HepG2 (cell line): ENCODE measurements at regions not wholly inside any gene's neighbourhood (a gene's known extent, or its start where the extent isn't known, plus 50 kb on each side); places are given as distances from the start of the nearest gene placed in this dataset.

Source experiments
- ATAC-seq: fragments of 200-7000 bp; cut with Tn5 transposase; 3 replicates; pipeline ENCODE4 v1.9.1; 2020; ENCODE audit warnings: mild to moderate bottlenecking, moderate library complexity
- BruUV-seq: library from RNA; stranded (reverse); fragments of 400-500 nt; replicated peaks from 2 replicates; lab custom pipeline; 2021; lab: Mats Ljungman, UMichigan
- CTCF ChIA-PET: fragments of 300-600 bp; formaldehyde crosslinking; extraction: SDS; loops from one replicate; lab custom pipeline; 2021; ENCODE audit warnings: low total read pairs, inconsistent platforms, low intra/inter-chr PET ratio; lab: Yijun Ruan, JAX
- POLR2A ChIA-PET: fragments of 350-600 bp; sonication (Branson Sonifier 250); formaldehyde crosslinking; loops from one replicate; lab custom pipeline; 2020; ENCODE audit warnings: antibody characterized with exemption, inconsistent platforms; lab: Yijun Ruan, JAX
- DNase-seq: peaks from one replicate; pipeline ENCODE4 v3.0.0-alpha.2; 2015; ENCODE audit warnings: low spot score
- FAIRE-seq: peaks from 3 replicates; lab custom pipeline; 2011; peaks lifted over from hg19 to GRCh38; lab: Jason Lieb, UNC
- H2AFZ ChIP-seq: one replicate; pipeline ENCODE4 v1.6.1; 2011; ENCODE audit warnings: low read length, inconsistent platforms
- H3K27ac ChIP-seq: fragments of 300-600 bp; 3 replicates; pipeline ENCODE4 v1.8.0; 2011; ENCODE audit warnings: mixed run types, mild to moderate bottlenecking, mixed read lengths, low read length, inconsistent platforms; ENCODE audit not compliant: insufficient read depth; ENCODE audit errors: extremely low read length
- H3K27me3 ChIP-seq, 2 experiments: fragments of 200-600 bp in 1 of 2; 2 replicates in 1 of 2; 3 replicates in 1 of 2; pipeline versions ENCODE4 v1.6.0 to v1.8.0; 2011; ENCODE audit warnings: low read length in 2 of 2, mild to moderate bottlenecking in 2 of 2, moderate library complexity in 2 of 2, inconsistent platforms in 1 of 2; ENCODE audit not compliant: insufficient read depth in 2 of 2, control insufficient read depth in 1 of 2
- H3K36me3 ChIP-seq, 2 experiments: fragments of 200-600 bp in 1 of 2; replicated peaks in 1 of 2; 2 replicates in 1 of 2; 3 replicates in 1 of 2; pipeline versions ENCODE4 v1.5.1 to v1.8.0; 2011; ENCODE audit warnings: low read length in 2 of 2, inconsistent platforms in 1 of 2; ENCODE audit not compliant: insufficient read depth in 2 of 2, control insufficient read depth in 1 of 2
- H3K4me1 ChIP-seq: 2 replicates; pipeline ENCODE4 v1.5.1; 2012; ENCODE audit warnings: low read length, inconsistent platforms; ENCODE audit not compliant: insufficient read depth
- H3K4me2 ChIP-seq: 2 replicates; pipeline ENCODE4 v1.6.0; 2011; ENCODE audit warnings: low read depth, low read length, inconsistent platforms
- H3K4me3 ChIP-seq, 3 experiments: fragments of 200-600 bp in 1 of 3; sonication (generic), shearing (Covaris generic) in 1 of 3; replicated peaks in 1 of 3; 2 replicates each; pipeline ENCODE4 v1.5.1; 2011 to 2016; ENCODE audit warnings: low read length in 3 of 3, inconsistent platforms in 2 of 3, low read depth in 2 of 3, mild to moderate bottlenecking in 2 of 3, control low read depth in 1 of 3, mixed read lengths in 1 of 3; ENCODE audit not compliant: insufficient read depth in 1 of 3
- H3K79me2 ChIP-seq: one replicate; pipeline ENCODE4 v1.6.1; 2011; ENCODE audit warnings: low read length, inconsistent platforms; ENCODE audit not compliant: insufficient read depth
- H3K9ac ChIP-seq: 2 replicates; pipeline ENCODE4 v1.6.0; 2011; ENCODE audit warnings: mild to moderate bottlenecking, low read depth, low read length, inconsistent platforms; ENCODE audit not compliant: insufficient read depth
- H3K9me3 ChIP-seq: 2 replicates; pipeline ENCODE4 v1.5.1; 2012; ENCODE audit warnings: mild to moderate bottlenecking, low read length
- H4K20me1 ChIP-seq: 2 replicates; pipeline ENCODE4 v1.6.0; 2011; ENCODE audit warnings: inconsistent platforms, mild to moderate bottlenecking, low read length, moderate library complexity; ENCODE audit not compliant: insufficient read depth
- ETV6 ChIP-seq: sonication (generic); formaldehyde crosslinking; conservative IDR thresholded peaks from 2 replicates; pipeline ENCODE4 v1.4.0; 2020; ENCODE audit warnings: missing genetic modification reagents
- HDAC2 ChIP-seq: sonication (generic); formaldehyde crosslinking; IDR thresholded peaks from 2 replicates; pipeline ENCODE4 v1.4.0; 2020; ENCODE audit warnings: missing genetic modification reagents
- HDAC6 ChIP-seq: fragments of 200-600 bp; sonication (generic); IDR thresholded peaks from 2 replicates; pipeline ENCODE4 v1.7.0; 2017; ENCODE audit warnings: mild to moderate bottlenecking, antibody characterized with exemption, low read length, low read depth
- MED13 ChIP-seq: sonication (generic); formaldehyde crosslinking; IDR thresholded peaks from 2 replicates; pipeline ENCODE4 v1.5.0; 2020; ENCODE audit warnings: missing genetic modification reagents
- MEIS2 ChIP-seq: sonication (generic); formaldehyde crosslinking; IDR thresholded peaks from 2 replicates; pipeline ENCODE4 v1.9.0; 2021; ENCODE audit warnings: mild to moderate bottlenecking, missing genetic modification reagents
- MLLT10 ChIP-seq: sonication (generic); formaldehyde crosslinking; IDR thresholded peaks from 2 replicates; pipeline ENCODE4 v1.4.0; 2020; ENCODE audit warnings: missing genetic modification reagents
- PRPF4 ChIP-seq: fragments of 200-400 bp; formaldehyde crosslinking; IDR thresholded peaks from 2 replicates; pipeline ENCODE4 v1.6.1; 2016; ENCODE audit warnings: low read length, low read depth; ENCODE audit not compliant: poor library complexity, severe bottlenecking
- SIX1 ChIP-seq: sonication (generic); formaldehyde crosslinking; IDR thresholded peaks from 2 replicates; pipeline ENCODE4 v1.4.0; 2020; ENCODE audit warnings: missing genetic modification reagents, borderline replicate concordance
- ZNF10 ChIP-seq: sonication (generic); formaldehyde crosslinking; IDR thresholded peaks from 2 replicates; pipeline ENCODE4 v1.4.0; 2020; ENCODE audit warnings: mild to moderate bottlenecking, low read depth, missing genetic modification reagents, borderline replicate concordance
- ZNF260 ChIP-seq: sonication (generic); formaldehyde crosslinking; IDR thresholded peaks from 2 replicates; pipeline ENCODE4 v1.4.0; 2020; ENCODE audit warnings: missing genetic modification reagents, low read depth, mild to moderate bottlenecking, borderline replicate concordance
- ZNF263 ChIP-seq: sonication (generic); formaldehyde crosslinking; IDR thresholded peaks from 2 replicates; pipeline ENCODE4 v1.4.0; 2020; ENCODE audit warnings: missing genetic modification reagents
- ZNF567 ChIP-seq: sonication (generic); formaldehyde crosslinking; IDR thresholded peaks from 2 replicates; pipeline ENCODE4 v1.8.1; 2023; ENCODE audit warnings: mild to moderate bottlenecking, missing genetic modification reagents, borderline replicate concordance
- ZNF572 ChIP-seq: sonication (generic); formaldehyde crosslinking; IDR thresholded peaks from 2 replicates; pipeline ENCODE4 v1.5.1; 2020; ENCODE audit warnings: mild to moderate bottlenecking, missing genetic modification reagents
- ZNF749 ChIP-seq: sonication (generic); formaldehyde crosslinking; IDR thresholded peaks from 2 replicates; pipeline ENCODE4 v1.8.0; 2022; ENCODE audit warnings: mild to moderate bottlenecking, missing genetic modification reagents, moderate library complexity, borderline replicate concordance
- WGBS: methylation state at CpG from one replicate; pipeline ENCODE4 v1.1.6; 2017; ENCODE audit warnings: low lambda C conversion rate; 5-methylcytosine and 5-hydroxymethylcytosine counted together
- in situ Hi-C: cut with HindIII; loops from 2 replicates; pipeline ENCODE4 v1.10.0; 2017; ENCODE audit warnings: low pct_unique_long_range_greater_than_20kb; ENCODE audit not compliant: extremely low pct_ligation_motif_present
- intact Hi-C: fragments of 100-400 bp; cut with micrococcal nuclease; formaldehyde crosslinking; loops from one replicate; pipeline ENCODE4 v1.10.0; 2022; ENCODE audit not compliant: unreplicated experiment

GRCh38 chr3:117669774-117670173, 960.2 kb downstream of the TUSC7 start:
- no TSS peak for BruUV-seq
- H3K9ac ChIP-seq = no peak overlapping the region
- no peak overlapping the region for H3K4me3 ChIP-seq
- ChIA-PET CTCF (no interaction called here), POLR2A (no interaction called here)
- no peak overlapping the region for H3K27ac ChIP-seq
- FAIRE-seq (no peak), ATAC-seq (no peak), DNase-seq (no peak)
- H3K27me3 ChIP-seq = no peaks in the 10 kb centered on the region
- 30% methylated on average over 4 of the region's 4 CpGs for WGBS
- no peaks in the 10 kb centered on the region for H3K36me3 ChIP-seq
- in situ Hi-C loops (no loop called here), intact Hi-C loops (no loop called here)
- H4K20me1 ChIP-seq = no peaks in the 10 kb centered on the region
- H3K4me2 ChIP-seq = no peak overlapping the region
- no peaks in the 10 kb centered on the region for H3K4me1 ChIP-seq
- no peak overlapping the region for H2AFZ ChIP-seq
- TF ChIP-seq ZNF749 = no peak
- TF ChIP-seq ZNF263 = no peak
- H3K79me2 ChIP-seq = no peaks in the 10 kb centered on the region
- no peaks in the 10 kb centered on the region for H3K9me3 ChIP-seq

- H4K20me1 ChIP-seq = no peaks in the 10 kb centered on the region
- no peak overlapping the region for H3K27ac ChIP-seq
- no peaks in the 10 kb centered on the region for H3K9me3 ChIP-seq
- H2AFZ ChIP-seq = no peak overlapping the region
- H3K4me1 ChIP-seq = no peaks in the 10 kb centered on the region
- ATAC-seq (no peak), FAIRE-seq (no peak), DNase-seq (no peak)
- H3K4me2 ChIP-seq = no peak overlapping the region
- in situ Hi-C loops (no loop called here), intact Hi-C loops (no loop called here)
- WGBS = 2% methylated on average over 4 of the region's 4 CpGs
- CTCF ChIA-PET = no interaction called here
- no TSS peak for BruUV-seq
- no peaks in the 10 kb centered on the region for H3K79me2 ChIP-seq
- H3K36me3 ChIP-seq = no peaks in the 10 kb centered on the region
- no peaks in the 10 kb centered on the region for H3K27me3 ChIP-seq
- POLR2A ChIA-PET = no interaction called here
- H3K4me3 ChIP-seq = no peak overlapping the region
- H3K9ac ChIP-seq = no peak overlapping the region
- TF ChIP-seq ETV6 (CRISPR knock-in tag) = no peak
- TF ChIP-seq MLLT10 = no peak
- no peak for TF ChIP-seq ZNF10 (CRISPR knock-in tag)
- no peak for TF ChIP-seq HDAC6
- no peak for TF ChIP-seq PRPF4
- TF ChIP-seq MED13 (CRISPR knock-in tag) = no peak
- TF ChIP-seq SIX1 = no peak
- no peak for TF ChIP-seq ZNF567 (CRISPR knock-in tag)
- no peak for TF ChIP-seq ZNF260
- no peak for TF ChIP-seq MEIS2 (CRISPR knock-in tag)
- no peak for TF ChIP-seq ZNF572 (CRISPR knock-in tag)
- TF ChIP-seq HDAC2 (CRISPR knock-in tag) = no peak
These were observed 962.2 kb downstream of the TUSC7 start for GRCh38 chr3:117671722-117672318.
